SK-N-SH (cell line): ENCODE measurements at regions not wholly inside any gene's neighbourhood (a gene's known extent, or its start where the extent isn't known, plus 50 kb on each side); places are given as distances from the start of the nearest gene placed in this dataset.

Experiments used
- CTCF ChIA-PET: fragments of 300-600, 350-600 bp; formaldehyde crosslinking; extraction: SDS; loops from one replicate; lab custom pipeline; 2021; lab: Yijun Ruan, JAX
- POLR2A ChIA-PET: fragments of 350-600 bp; sonication (Branson Sonifier 250); formaldehyde crosslinking; extraction: SDS; loops from one replicate; lab custom pipeline; 2020; ENCODE audit warnings: antibody characterized with exemption, inconsistent platforms; lab: Yijun Ruan, JAX
- DNase-seq: peaks from one replicate; pipeline ENCODE4 v3.0.0; 2012
- H2AFZ ChIP-seq: fragments of 200-600 bp; sonication (generic); 2 replicates; pipeline ENCODE4 v1.8.1; 2016; ENCODE audit warnings: antibody characterized with exemption, mild to moderate bottlenecking, low read depth
- H3F3A ChIP-seq: fragments of 200-600 bp; sonication (generic); replicated peaks from 2 replicates; pipeline ENCODE3; 2016; ENCODE audit warnings: antibody characterized with exemption, mild to moderate bottlenecking; ENCODE audit not compliant: insufficient read depth
- H3K27ac ChIP-seq, 2 experiments: fragments of 200-500 bp in 1 of 2; fragments of 200-600 bp in 1 of 2; sonication (Bioruptor generic) in 1 of 2; sonication (generic), shearing (Covaris generic) in 1 of 2; 2 replicates each; pipeline versions ENCODE4 v1.5.1 to v1.6.1; 2014 to 2016; ENCODE audit warnings: low read depth in 2 of 2, inconsistent platforms in 1 of 2, low read length in 1 of 2, mild to moderate bottlenecking in 1 of 2, mixed read lengths in 1 of 2
- H3K27me3 ChIP-seq: fragments of 200-600 bp; sonication (generic), shearing (Covaris generic); 2 replicates; pipeline ENCODE4 v1.6.1; 2016; ENCODE audit warnings: mixed run types; ENCODE audit not compliant: insufficient read depth
- H3K36me3 ChIP-seq, 2 experiments: fragments of 200-500 bp in 1 of 2; fragments of 200-600 bp in 1 of 2; sonication (Bioruptor generic) in 1 of 2; sonication (generic) in 1 of 2; replicated peaks in 1 of 2; 2 replicates each; pipeline versions ENCODE3 to v1.5.1; 2014 to 2016; ENCODE audit warnings: low read length in 1 of 2, mild to moderate bottlenecking in 1 of 2; ENCODE audit not compliant: insufficient read depth in 2 of 2, control insufficient read depth in 1 of 2
- H3K4me1 ChIP-seq, 2 experiments: fragments of 200-500 bp in 1 of 2; fragments of 200-600 bp in 1 of 2; sonication (Bioruptor generic) in 1 of 2; sonication (generic), shearing (Covaris generic) in 1 of 2; 2 replicates each; pipeline versions ENCODE4 v1.5.1 to v1.6.1; 2014 to 2016; ENCODE audit warnings: low read depth in 1 of 2, low read length in 1 of 2, mixed run types in 1 of 2; ENCODE audit not compliant: insufficient read depth in 2 of 2, control insufficient read depth in 1 of 2
- H3K4me2 ChIP-seq: fragments of 200-600 bp; sonication (generic), shearing (Covaris generic); 2 replicates; pipeline ENCODE4 v1.6.1; 2017; ENCODE audit warnings: mixed run types
- H3K4me3 ChIP-seq, 2 experiments: fragments of 200-500 bp in 1 of 2; fragments of 200-600 bp in 1 of 2; sonication (Bioruptor generic) in 1 of 2; sonication (generic), shearing (Covaris generic) in 1 of 2; 2 replicates each; pipeline versions ENCODE4 v1.5.1 to v1.8.1; 2014 to 2016; ENCODE audit warnings: low read depth in 2 of 2, inconsistent platforms in 1 of 2, low read length in 1 of 2, mild to moderate bottlenecking in 1 of 2, mixed read lengths in 1 of 2, moderate library complexity in 1 of 2
- H3K79me2 ChIP-seq: fragments of 200-600 bp; sonication (generic); 2 replicates; pipeline ENCODE4 v1.8.1; 2017; ENCODE audit warnings: mild to moderate bottlenecking; ENCODE audit not compliant: insufficient read depth
- H3K9ac ChIP-seq: fragments of 200-600 bp; sonication (generic); 2 replicates; pipeline ENCODE4 v1.6.1; 2017; ENCODE audit warnings: mixed run types
- H3K9me2 ChIP-seq: fragments of 200-600 bp; sonication (generic); 2 replicates; pipeline ENCODE4 v1.6.1; 2017; ENCODE audit warnings: mixed run types
- H3K9me3 ChIP-seq: fragments of 200-600 bp; sonication (generic); 2 replicates; pipeline ENCODE4 v1.6.1; 2017; ENCODE audit warnings: mixed run types, mild to moderate bottlenecking, moderate library complexity
- H4K20me1 ChIP-seq: fragments of 200-600 bp; sonication (generic); 2 replicates; pipeline ENCODE4 v1.6.1; 2017; ENCODE audit warnings: mild to moderate bottlenecking, mixed run types; ENCODE audit not compliant: insufficient read depth
- CHD2 ChIP-seq: fragments of 150-350 bp; IDR thresholded peaks from 2 replicates; pipeline ENCODE4 v1.6.1; 2018; ENCODE audit warnings: low read length; ENCODE audit not compliant: partially characterized antibody
- CTCF ChIP-seq: fragments of 200-600 bp; sonication (generic); IDR thresholded peaks from 2 replicates; pipeline ENCODE4 v1.6.1; 2017; ENCODE audit warnings: antibody characterized with exemption, mild to moderate bottlenecking, moderate library complexity
- ELF1 ChIP-seq: IDR thresholded peaks from 2 replicates; pipeline ENCODE4 v1.4.0; 2012
- EZH2phosphoT487 ChIP-seq: fragments of 200-600 bp; sonication (generic); IDR thresholded peaks from 2 replicates; pipeline ENCODE4 v1.6.1; 2017; ENCODE audit warnings: low read depth, mixed run types, mild to moderate bottlenecking, antibody characterized with exemption, moderate library complexity, borderline replicate concordance
- FOSL2 ChIP-seq: IDR thresholded peaks from 2 replicates; pipeline ENCODE4 v1.4.0; 2012; ENCODE audit warnings: low read depth, mild to moderate bottlenecking, moderate library complexity, borderline replicate concordance
- FOXJ3 ChIP-seq: sonication (generic); formaldehyde crosslinking; IDR thresholded peaks from 2 replicates; pipeline ENCODE4 v1.5.1; 2020; ENCODE audit warnings: mild to moderate bottlenecking, missing genetic modification reagents
- JUND ChIP-seq: IDR thresholded peaks from 2 replicates; pipeline ENCODE4 v1.4.0; 2012
- MAX ChIP-seq: IDR thresholded peaks from 2 replicates; pipeline ENCODE4 v1.4.0; 2012; ENCODE audit warnings: low read depth
- MEF2A ChIP-seq: IDR thresholded peaks from 2 replicates; pipeline ENCODE4 v1.4.0; 2012; ENCODE audit warnings: low read depth, borderline replicate concordance
- MXI1 ChIP-seq: IDR thresholded peaks from 2 replicates; pipeline ENCODE4 v1.6.1; 2012; ENCODE audit warnings: mild to moderate bottlenecking, low read depth, low read length, improper control_type of control experiment
- NFIC ChIP-seq: IDR thresholded peaks from 2 replicates; pipeline ENCODE4 v1.4.0; 2012; ENCODE audit warnings: borderline replicate concordance
- NRF1 ChIP-seq: IDR thresholded peaks from 2 replicates; pipeline ENCODE4 v1.6.1; 2012; ENCODE audit warnings: low read depth, mild to moderate bottlenecking, low read length
- PBX3 ChIP-seq: IDR thresholded peaks from 2 replicates; pipeline ENCODE4; 2012
- POLR2AphosphoS5 ChIP-seq: IDR thresholded peaks from 2 replicates; pipeline ENCODE4 v1.6.1; 2012; ENCODE audit warnings: low read depth, low read length
- RCOR1 ChIP-seq: fragments of 150-350 bp; IDR thresholded peaks from 2 replicates; pipeline ENCODE4 v1.6.1; 2017; ENCODE audit warnings: antibody characterized with exemption, low read length
- RXRA ChIP-seq: IDR thresholded peaks from 2 replicates; pipeline ENCODE4 v1.4.0; 2012; ENCODE audit warnings: low read depth, mild to moderate bottlenecking, borderline replicate concordance
- SMC3 ChIP-seq: IDR thresholded peaks from 2 replicates; pipeline ENCODE4 v1.6.1; 2012; ENCODE audit warnings: low read depth, low read length, improper control_type of control experiment
- TAF1 ChIP-seq: IDR thresholded peaks from 2 replicates; pipeline ENCODE4 v1.6.1; 2012; ENCODE audit warnings: low read depth, mild to moderate bottlenecking, low read length, moderate library complexity, borderline replicate concordance
- USF1 ChIP-seq: IDR thresholded peaks from 2 replicates; pipeline ENCODE4 v1.4.0; 2012; ENCODE audit warnings: low read depth, borderline replicate concordance
- USF2 ChIP-seq: fragments of 150-350 bp; IDR thresholded peaks from 2 replicates; pipeline ENCODE4 v1.6.1; 2017; ENCODE audit warnings: antibody characterized with exemption, low read length, low read depth, borderline replicate concordance
- YY1 ChIP-seq: IDR thresholded peaks from 2 replicates; pipeline ENCODE4 v1.4.0; 2012; ENCODE audit warnings: low read depth, mild to moderate bottlenecking
- WGBS: methylation state at CpG from one replicate; pipeline ENCODE4 v1.1.6; 2017; ENCODE audit warnings: low lambda C conversion rate; 5-methylcytosine and 5-hydroxymethylcytosine counted together

GRCh38 chr2:120486441-120486840 lies 140.5 kb downstream of the INHBB start (continued):
- TF ChIP-seq FOXJ3: no peak
- no peak for TF ChIP-seq SMC3
- TF ChIP-seq RXRA: no peak
- TF ChIP-seq NFIC: no peak
- TF ChIP-seq USF1: no peak
- no peak for TF ChIP-seq NRF1
- TF ChIP-seq MXI1: no peak
- TF ChIP-seq RCOR1: no peak
- TF ChIP-seq CHD2: no peak
- TF ChIP-seq, all 33 proteins: peak for 0

- POLR2A ChIA-PET: no interaction called here
- CTCF ChIA-PET: no interaction called here
- H3K79me2 ChIP-seq: no peaks in the 10 kb centered on the region
- H3K4me2 ChIP-seq: no peak overlapping the region
- TF ChIP-seq MEF2A (no peak), YY1 (no peak), POLR2AphosphoS5 (no peak), SMC3 (no peak), PBX3 (no peak), EZH2phosphoT487 (no peak), ELF1 (no peak), RCOR1 (no peak), USF2 (no peak), MAX (no peak), MXI1 (no peak), CTCF (no peak), NRF1 (no peak), JUND (no peak), TAF1 (no peak), FOSL2 (no peak)
- H4K20me1 ChIP-seq: no peaks in the 10 kb centered on the region
- WGBS: 69% methylated on average over 8 of the region's 11 CpGs
- no peaks in the 10 kb centered on the region; the same call in 1 of the 2 replicates for H3K27me3 ChIP-seq
- no peak overlapping the region for H2AFZ ChIP-seq
- no peaks in the 10 kb centered on the region for H3F3A ChIP-seq
- no peaks in the 10 kb centered on the region for H3K9me3 ChIP-seq
- DNase-seq: no peak
- no peaks in the 10 kb centered on the region for H3K4me1 ChIP-seq
- no peaks in the 10 kb centered on the region for H3K9me2 ChIP-seq
- no peaks in the 10 kb centered on the region for H3K36me3 ChIP-seq
- H3K4me3 ChIP-seq: no peak overlapping the region
- no peak overlapping the region for H3K9ac ChIP-seq
- H3K27ac ChIP-seq: no peak overlapping the region
Observed at GRCh38 chr2:120486946-120487345, 141.0 kb downstream of the INHBB start.
